OCI-LY1 (cell line): ENCODE measurements at regions not wholly inside any gene's neighbourhood (a gene's known extent, or its start where the extent isn't known, plus 50 kb on each side); places are given as distances from the start of the nearest gene placed in this dataset.

ENCODE experiments used
- H2AFZ ChIP-seq: fragments of 200-600 bp; sonication (generic), shearing (Covaris generic); 2 replicates; pipeline ENCODE4 v1.6.0; 2014; ENCODE audit warnings: antibody characterized with exemption, mild to moderate bottlenecking, low read length
- H3F3A ChIP-seq: fragments of 200-600 bp; sonication (generic), shearing (Covaris generic); 2 replicates; pipeline ENCODE4 v1.6.0; 2014; ENCODE audit warnings: mild to moderate bottlenecking, antibody characterized with exemption, low read length, moderate library complexity; ENCODE audit not compliant: insufficient read depth
- H3K27ac ChIP-seq: fragments of 200-600 bp; sonication (generic); 2 replicates; pipeline ENCODE4 v1.5.1; 2014; ENCODE audit warnings: low read length, mixed run types, mild to moderate bottlenecking, low read depth; ENCODE audit not compliant: poor library complexity, severe bottlenecking
- H3K27me3 ChIP-seq: fragments of 200-600 bp; sonication (generic); 2 replicates; pipeline ENCODE4 v1.6.0; 2014; ENCODE audit warnings: antibody characterized with exemption, mild to moderate bottlenecking, low read length, moderate library complexity; ENCODE audit not compliant: insufficient read depth
- H3K36me3 ChIP-seq: fragments of 200-600 bp; sonication (generic); 2 replicates; pipeline ENCODE4 v1.6.1; 2014; ENCODE audit warnings: mild to moderate bottlenecking, antibody characterized with exemption, low read length, moderate library complexity, mixed read lengths; ENCODE audit not compliant: insufficient read depth
- H3K4me1 ChIP-seq: fragments of 200-600 bp; sonication (generic); 2 replicates; pipeline ENCODE4 v1.5.1; 2014; ENCODE audit warnings: mild to moderate bottlenecking, low read length, moderate library complexity; ENCODE audit not compliant: insufficient read depth, severe bottlenecking
- H3K4me2 ChIP-seq: fragments of 200-600 bp; sonication (generic), shearing (Covaris generic); 2 replicates; pipeline ENCODE4 v1.6.1; 2014; ENCODE audit warnings: low read length
- H3K4me3 ChIP-seq: fragments of 200-600 bp; sonication (generic); 2 replicates; pipeline ENCODE4 v1.5.1; 2014; ENCODE audit warnings: low read length, low read depth, mild to moderate bottlenecking, mixed read lengths; ENCODE audit not compliant: poor library complexity, severe bottlenecking
- H3K79me2 ChIP-seq: fragments of 200-600 bp; shearing (Covaris generic); 2 replicates; pipeline ENCODE4 v1.6.1; 2016; ENCODE audit warnings: mixed run types, low read length, mixed read lengths; ENCODE audit not compliant: insufficient read depth
- H3K9ac ChIP-seq: fragments of 200-600 bp; sonication (generic), shearing (Covaris generic); 2 replicates; pipeline ENCODE4 v1.6.1; 2014; ENCODE audit warnings: mild to moderate bottlenecking, low read length, mixed read lengths
- H3K9me2 ChIP-seq: fragments of 200-600 bp; sonication (generic), shearing (Covaris generic); 2 replicates; pipeline ENCODE4 v1.6.1; 2014; ENCODE audit warnings: low read depth, mild to moderate bottlenecking, low read length, mixed read lengths
- H3K9me3 ChIP-seq: fragments of 200-600 bp; shearing (Covaris generic); 2 replicates; pipeline ENCODE4 v1.6.1; 2014; ENCODE audit warnings: low read length, mixed read lengths
- H4K20me1 ChIP-seq: fragments of 200-600 bp; sonication (generic), shearing (Covaris generic); 2 replicates; pipeline ENCODE4 v1.6.0; 2016; ENCODE audit warnings: mild to moderate bottlenecking, low read length; ENCODE audit not compliant: insufficient read depth
- CTCF ChIP-seq: fragments of 200-600 bp; sonication (generic), shearing (Covaris generic); IDR thresholded peaks from 2 replicates; pipeline ENCODE4 v1.5.1; 2017; ENCODE audit warnings: mild to moderate bottlenecking, antibody characterized with exemption, low read length, moderate library complexity, mixed read lengths
- EZH2 ChIP-seq: fragments of 200-600 bp; sonication (generic), shearing (Covaris generic); IDR thresholded peaks from 2 replicates; pipeline ENCODE4 v1.8.0; 2017; ENCODE audit warnings: borderline replicate concordance, mixed run types, mild to moderate bottlenecking, antibody characterized with exemption, low read length, moderate library complexity, mixed read lengths

GRCh38 chr13:111539252-111539651 lies 218.8 kb downstream of the TEX29 start:
- TF ChIP-seq CTCF (no peak), EZH2 (no peak)
- Histone ChIP-seq H3K36me3 (no peaks in the 10 kb centered on the region), H2AFZ (no peak overlapping the region), H3K9ac (no peak overlapping the region), H4K20me1 (no peaks in the 10 kb centered on the region), H3K4me2 (no peak overlapping the region), H3K79me2 (no peaks in the 10 kb centered on the region), H3K9me2 (no peaks in the 10 kb centered on the region), H3K27me3 (no peaks in the 10 kb centered on the region), H3K4me1 (no peaks in the 10 kb centered on the region), H3F3A (no peaks in the 10 kb centered on the region), H3K27ac (no peak overlapping the region), H3K4me3 (no peak overlapping the region), H3K9me3 (no peaks in the 10 kb centered on the region)

GRCh38 chr13:111539791-111540446 lies 219.5 kb downstream of the TEX29 start:
- no peaks in the 10 kb centered on the region for H3K36me3 ChIP-seq
- H3F3A ChIP-seq, result no peaks in the 10 kb centered on the region
- H3K27ac ChIP-seq, result no peak overlapping the region
- no peak overlapping the region for H3K4me3 ChIP-seq
- no peaks in the 10 kb centered on the region for H3K9me2 ChIP-seq
- no peaks in the 10 kb centered on the region for H3K4me1 ChIP-seq
- no peaks in the 10 kb centered on the region for H3K9me3 ChIP-seq
- no peaks in the 10 kb centered on the region for H3K27me3 ChIP-seq
- no peak overlapping the region for H2AFZ ChIP-seq
- no peaks in the 10 kb centered on the region for H3K79me2 ChIP-seq
- no peak overlapping the region for H3K4me2 ChIP-seq
- H4K20me1 ChIP-seq, result no peaks in the 10 kb centered on the region
- no peak for TF ChIP-seq EZH2
- no peak for TF ChIP-seq CTCF
- no peak overlapping the region for H3K9ac ChIP-seq

- H3K4me2 ChIP-seq, result no peak overlapping the region
- H3K9ac ChIP-seq, result no peak overlapping the region
- no peaks in the 10 kb centered on the region for H4K20me1 ChIP-seq
- TF ChIP-seq CTCF (no peak), EZH2 (no peak)
- H3K36me3 ChIP-seq, result no peaks in the 10 kb centered on the region
- no peaks in the 10 kb centered on the region for H3K27me3 ChIP-seq
- no peaks in the 10 kb centered on the region for H3K9me3 ChIP-seq
- no peaks in the 10 kb centered on the region for H3K9me2 ChIP-seq
- H2AFZ ChIP-seq, result no peak overlapping the region
- no peaks in the 10 kb centered on the region for H3K79me2 ChIP-seq
- H3F3A ChIP-seq, result no peaks in the 10 kb centered on the region
- no peaks in the 10 kb centered on the region for H3K4me1 ChIP-seq
- H3K27ac ChIP-seq, result no peak overlapping the region
- H3K4me3 ChIP-seq, result no peak overlapping the region
These were observed 220.0 kb downstream of the TEX29 start for GRCh38 chr13:111540486-111540885.
